Smooth muscle cell (in vitro differentiated cells): ENCODE measurements at regions not wholly inside any gene's neighbourhood (a gene's known extent, or its start where the extent isn't known, plus 50 kb on each side); places are given as distances from the start of the nearest gene placed in this dataset.

Experiments used
- DNase-seq: peaks from one replicate; lab custom pipeline; 2025; ENCODE audit not compliant: unreplicated experiment; lab: John Stamatoyannopoulos, UW
- H2AFZ ChIP-seq: fragments of 200-600 bp; sonication (generic); 2 replicates; pipeline ENCODE4 v1.6.0; 2016; ENCODE audit warnings: antibody characterized with exemption, low read depth, mild to moderate bottlenecking
- H3F3A ChIP-seq: fragments of 200-600 bp; sonication (generic); 2 replicates; pipeline ENCODE4 v1.6.0; 2017; ENCODE audit warnings: antibody characterized with exemption, low read depth
- H3K27ac ChIP-seq: fragments of 200-600 bp; sonication (generic); 2 replicates; pipeline ENCODE4 v1.5.1; 2016; ENCODE audit warnings: low read depth, mild to moderate bottlenecking
- H3K27me3 ChIP-seq: fragments of 200-600 bp; sonication (generic); 2 replicates; pipeline ENCODE4 v1.6.1; 2016; ENCODE audit warnings: low read depth, mild to moderate bottlenecking
- H3K36me3 ChIP-seq: fragments of 200-600 bp; sonication (generic); 2 replicates; pipeline ENCODE4 v1.5.1; 2016; ENCODE audit warnings: low read depth
- H3K4me1 ChIP-seq: fragments of 200-600 bp; sonication (generic); 2 replicates; pipeline ENCODE4 v1.5.1; 2016; ENCODE audit warnings: low read depth
- H3K4me2 ChIP-seq: fragments of 200-600 bp; sonication (generic); 2 replicates; pipeline ENCODE4 v1.6.0; 2016; ENCODE audit warnings: mild to moderate bottlenecking
- H3K4me3 ChIP-seq: fragments of 200-600 bp; sonication (generic); 2 replicates; pipeline ENCODE4 v1.5.1; 2016; ENCODE audit warnings: mild to moderate bottlenecking
- H3K79me2 ChIP-seq: fragments of 200-600 bp; sonication (generic); 2 replicates; pipeline ENCODE4 v1.6.0; 2016; ENCODE audit warnings: low read depth, mild to moderate bottlenecking
- H3K9ac ChIP-seq: fragments of 200-600 bp; sonication (generic); 2 replicates; pipeline ENCODE4 v1.6.0; 2016; ENCODE audit warnings: low read depth
- H3K9me3 ChIP-seq: fragments of 200-600 bp; sonication (generic); replicated peaks from 2 replicates; pipeline ENCODE4 v1.5.1; 2016; ENCODE audit warnings: low read depth
- H4K20me1 ChIP-seq: fragments of 200-600 bp; sonication (generic); 2 replicates; pipeline ENCODE4 v1.6.0; 2016; ENCODE audit warnings: low read depth
- WGBS: methylation state at CpG from one replicate; pipeline ENCODE4 v1.1.7; 2016; ENCODE audit warnings: low lambda C conversion rate; 5-methylcytosine and 5-hydroxymethylcytosine counted together
- TF ChIP-seq, protein P1 (sequence below): fragments of 200-600 bp; sonication (generic); IDR thresholded peaks from 2 replicates; pipeline ENCODE4 v1.5.1; 2017; ENCODE audit warnings: borderline replicate concordance, mild to moderate bottlenecking, antibody characterized with exemption; ENCODE audit not compliant: insufficient read depth, poor library complexity, severe bottlenecking

DNA sequence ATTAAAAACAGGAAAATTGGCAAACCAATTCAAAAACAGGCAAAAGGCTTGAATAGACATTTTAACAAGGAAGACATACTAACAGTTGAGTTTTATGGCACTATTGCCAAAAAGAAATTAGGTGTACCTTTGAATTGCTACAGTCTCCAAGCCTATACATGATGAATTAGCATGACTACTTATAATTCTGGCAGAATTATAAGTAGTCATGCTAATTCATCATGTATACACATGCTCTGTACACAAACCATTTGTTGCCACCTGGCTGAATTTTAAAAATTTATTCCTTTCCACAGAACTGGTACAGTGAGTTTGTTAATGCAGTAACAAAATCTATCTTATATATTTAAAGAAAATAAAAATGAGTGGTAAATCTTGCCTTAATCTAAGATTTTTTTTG lies 1332.0 kb upstream of the CRIM1 start:
- Histone ChIP-seq H3K9ac (no peak overlapping the region), H3F3A (no peaks in the 10 kb centered on the region), H3K36me3 (no peaks in the 10 kb centered on the region), H3K27me3 (no peaks in the 10 kb centered on the region), H3K4me1 (no peaks in the 10 kb centered on the region), H3K4me2 (no peak overlapping the region), H3K79me2 (no peaks in the 10 kb centered on the region), H3K27ac (no peak overlapping the region), H3K4me3 (no peak overlapping the region), H4K20me1 (no peaks in the 10 kb centered on the region), H3K9me3 (no peaks in the 10 kb centered on the region), H2AFZ (no peak overlapping the region)
- TF ChIP-seq, protein P1, sequence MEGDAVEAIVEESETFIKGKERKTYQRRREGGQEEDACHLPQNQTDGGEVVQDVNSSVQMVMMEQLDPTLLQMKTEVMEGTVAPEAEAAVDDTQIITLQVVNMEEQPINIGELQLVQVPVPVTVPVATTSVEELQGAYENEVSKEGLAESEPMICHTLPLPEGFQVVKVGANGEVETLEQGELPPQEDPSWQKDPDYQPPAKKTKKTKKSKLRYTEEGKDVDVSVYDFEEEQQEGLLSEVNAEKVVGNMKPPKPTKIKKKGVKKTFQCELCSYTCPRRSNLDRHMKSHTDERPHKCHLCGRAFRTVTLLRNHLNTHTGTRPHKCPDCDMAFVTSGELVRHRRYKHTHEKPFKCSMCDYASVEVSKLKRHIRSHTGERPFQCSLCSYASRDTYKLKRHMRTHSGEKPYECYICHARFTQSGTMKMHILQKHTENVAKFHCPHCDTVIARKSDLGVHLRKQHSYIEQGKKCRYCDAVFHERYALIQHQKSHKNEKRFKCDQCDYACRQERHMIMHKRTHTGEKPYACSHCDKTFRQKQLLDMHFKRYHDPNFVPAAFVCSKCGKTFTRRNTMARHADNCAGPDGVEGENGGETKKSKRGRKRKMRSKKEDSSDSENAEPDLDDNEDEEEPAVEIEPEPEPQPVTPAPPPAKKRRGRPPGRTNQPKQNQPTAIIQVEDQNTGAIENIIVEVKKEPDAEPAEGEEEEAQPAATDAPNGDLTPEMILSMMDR = no peak
- DNase-seq = no peak

DNA sequence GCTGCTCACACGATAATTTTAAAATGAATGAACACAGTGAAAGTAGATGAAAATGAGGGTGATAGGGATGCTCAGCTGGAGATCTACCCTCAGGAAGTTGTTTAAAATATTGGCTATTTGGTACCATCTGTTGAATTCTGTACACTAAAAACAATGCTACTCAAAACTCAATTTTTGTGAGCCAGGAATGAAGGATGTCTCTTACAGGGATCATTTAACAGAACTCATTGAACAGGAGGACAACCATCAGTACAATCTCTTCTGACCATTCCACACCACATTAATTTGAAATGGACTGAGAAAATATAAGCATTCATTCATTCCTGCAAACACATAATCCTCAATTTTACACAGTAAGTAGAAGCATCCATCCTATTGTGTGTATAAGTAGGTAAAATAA lies 1355.1 kb upstream of the CRIM1 start:
- H3F3A ChIP-seq = no peaks in the 10 kb centered on the region
- TF ChIP-seq, protein P1 = no peak
- H2AFZ ChIP-seq = no peak overlapping the region

DNA sequence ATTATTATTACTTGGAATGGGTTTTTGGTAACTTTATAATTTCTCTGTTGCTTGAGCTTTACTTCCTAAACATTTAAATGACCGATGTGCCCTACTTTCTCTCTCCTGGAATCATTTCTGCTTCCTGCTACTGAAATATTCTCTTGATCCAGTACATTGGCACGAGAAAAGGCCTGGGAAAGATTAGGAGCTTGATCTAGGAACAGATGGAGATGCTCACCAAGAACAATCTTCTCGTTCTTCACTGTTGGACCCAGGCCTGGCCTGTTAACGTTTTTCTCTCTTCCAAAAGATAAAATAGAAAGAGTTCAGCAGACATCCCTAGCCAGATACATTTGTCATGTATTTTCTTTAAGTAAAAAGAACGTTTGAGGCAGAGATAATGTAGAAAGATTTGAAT lies 1356.8 kb upstream of the CRIM1 start:
- Histone ChIP-seq H3K4me2 (no peak overlapping the region), H4K20me1 (no peaks in the 10 kb centered on the region), H2AFZ (no peak overlapping the region), H3K27ac (no peak overlapping the region), H3K4me1 (no peaks in the 10 kb centered on the region), H3K36me3 (no peaks in the 10 kb centered on the region), H3K79me2 (no peaks in the 10 kb centered on the region), H3K4me3 (no peak overlapping the region), H3K27me3 (no peaks in the 10 kb centered on the region), H3K9me3 (no peaks in the 10 kb centered on the region), H3K9ac (no peak overlapping the region), H3F3A (no peaks in the 10 kb centered on the region)
- DNase-seq = no peak
- TF ChIP-seq, protein P1 = no peak
- WGBS = 80% methylated on average over 5 of the region's 5 CpGs

More for the DNA sequence above, 1355.1 kb upstream of the CRIM1 start:
- no peak overlapping the region for H3K27ac ChIP-seq
- no peaks in the 10 kb centered on the region for H3K36me3 ChIP-seq
- H3K4me1 ChIP-seq = no peaks in the 10 kb centered on the region
- DNase-seq = no peak
- H3K27me3 ChIP-seq = no peaks in the 10 kb centered on the region
- no peaks in the 10 kb centered on the region for H4K20me1 ChIP-seq
- H3K9ac ChIP-seq = no peak overlapping the region
- 86% methylated on average over 1 of the region's 1 CpG for WGBS
- H3K4me2 ChIP-seq = no peak overlapping the region
- no peak overlapping the region for H3K4me3 ChIP-seq
- H3K79me2 ChIP-seq = no peaks in the 10 kb centered on the region
- H3K9me3 ChIP-seq = no peaks in the 10 kb centered on the region

DNA sequence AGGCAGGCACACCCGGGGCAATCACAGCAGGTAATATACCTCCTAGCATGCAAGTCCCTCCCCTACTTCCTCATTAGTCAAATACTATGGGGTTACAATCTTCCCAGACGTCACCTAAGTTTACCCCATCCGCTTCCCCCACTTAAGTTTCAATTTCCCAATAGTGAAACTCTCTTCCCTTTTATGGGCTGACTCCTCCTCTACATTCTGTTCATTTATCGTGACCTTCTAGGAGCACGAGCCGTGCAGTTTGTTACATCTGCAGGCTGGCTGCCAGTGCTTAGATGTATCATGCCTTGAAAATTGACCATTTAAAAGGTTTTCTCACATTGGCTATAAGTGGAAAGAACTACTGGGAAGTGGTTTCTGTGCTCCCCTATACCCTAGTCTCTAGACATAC lies 1357.8 kb upstream of the CRIM1 start:
- H3F3A ChIP-seq = no peaks in the 10 kb centered on the region
- H3K4me1 ChIP-seq = no peaks in the 10 kb centered on the region
- no peak for DNase-seq
- WGBS = 84% methylated on average over 6 of the region's 6 CpGs
- no peaks in the 10 kb centered on the region for H3K79me2 ChIP-seq
- H3K4me2 ChIP-seq = no peak overlapping the region
- H3K9me3 ChIP-seq = no peaks in the 10 kb centered on the region
- H3K27me3 ChIP-seq = no peaks in the 10 kb centered on the region
- no peak overlapping the region for H3K27ac ChIP-seq
- no peak overlapping the region for H3K4me3 ChIP-seq
- no peaks in the 10 kb centered on the region for H3K36me3 ChIP-seq
- H4K20me1 ChIP-seq = no peaks in the 10 kb centered on the region
- no peak overlapping the region for H2AFZ ChIP-seq
- TF ChIP-seq, protein P1 = no peak
- no peak overlapping the region for H3K9ac ChIP-seq
